HG03565 (cell line): ENCODE measurements at regions not wholly inside any gene's neighbourhood (a gene's known extent, or its start where the extent isn't known, plus 50 kb on each side); places are given as distances from the start of the nearest gene placed in this dataset.

ENCODE experiments used
- ATAC-seq: cut with Tn5 transposase; IDR thresholded peaks from one replicate; pipeline ENCODE4 v1.9.1; 2021; ENCODE audit warnings: mild to moderate bottlenecking, moderate library complexity; ENCODE audit not compliant: unreplicated experiment

- ATAC-seq, result no peak
These were observed 268.0 kb downstream of the MSRB3 start for GRCh38 chr12:65546528-65546927.

GRCh38 chr12:65556676-65557437, 267.4 kb upstream of the HMGA2 start:
- peak; percentile 99 for ATAC-seq

GRCh38 chr12:65557438-65558181, 266.7 kb upstream of the HMGA2 start:
- ATAC-seq, result no peak

GRCh38 chr12:65560286-65560685, 264.0 kb upstream of the HMGA2 start:
- ATAC-seq, result no peak

- ATAC-seq, result no peak
These were observed 262.4 kb upstream of the HMGA2 start for GRCh38 chr12:65561798-65562382.

GRCh38 chr12:65565601-65566560, 258.4 kb upstream of the HMGA2 start:
- no peak for ATAC-seq

- no peak for ATAC-seq
These were observed 257.5 kb upstream of the HMGA2 start for GRCh38 chr12:65566751-65567150.

DNA sequence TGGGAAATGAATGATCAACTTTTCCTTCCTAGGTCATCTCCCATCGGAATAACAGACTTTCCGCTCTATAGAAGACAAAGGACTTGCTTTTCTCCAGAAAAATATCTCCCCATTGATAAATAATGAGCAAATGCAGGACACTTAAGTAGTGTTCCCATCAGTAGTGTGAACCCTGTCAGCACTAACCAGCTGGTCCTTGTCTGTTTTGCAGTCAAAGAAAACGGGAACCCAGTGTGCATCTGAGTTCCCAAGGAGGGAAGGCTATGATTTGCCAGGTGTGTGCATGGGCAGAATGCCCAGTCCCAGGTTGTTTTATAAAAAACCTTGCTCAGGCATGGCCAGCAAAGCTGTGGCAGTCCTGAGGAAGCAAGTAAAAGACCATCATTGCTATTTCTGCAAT, 256.5 kb upstream of the HMGA2 start:
- no peak for ATAC-seq

DNA sequence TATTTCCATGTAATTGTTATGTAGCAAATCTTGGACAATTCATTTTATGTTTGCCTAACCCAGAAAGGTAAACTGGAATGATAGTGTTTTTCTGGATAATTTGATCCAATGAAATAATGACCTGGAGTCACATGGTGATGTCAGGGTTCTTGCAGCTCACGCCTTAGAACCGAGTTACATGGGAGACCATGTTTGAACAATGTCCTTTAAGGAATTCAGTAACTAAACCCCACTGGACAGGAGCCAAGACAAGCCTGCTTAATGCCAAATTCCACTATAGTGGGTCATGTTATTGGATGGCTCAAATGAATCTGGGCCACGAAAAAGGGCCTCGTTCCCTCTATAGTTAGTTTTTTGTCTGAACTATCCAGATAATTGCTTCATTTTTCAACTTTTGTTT, 255.8 kb upstream of the HMGA2 start:
- ATAC-seq, result no peak

GRCh38 chr12:65570451-65571130, 253.7 kb upstream of the HMGA2 start:
- ATAC-seq, result no peak

DNA sequence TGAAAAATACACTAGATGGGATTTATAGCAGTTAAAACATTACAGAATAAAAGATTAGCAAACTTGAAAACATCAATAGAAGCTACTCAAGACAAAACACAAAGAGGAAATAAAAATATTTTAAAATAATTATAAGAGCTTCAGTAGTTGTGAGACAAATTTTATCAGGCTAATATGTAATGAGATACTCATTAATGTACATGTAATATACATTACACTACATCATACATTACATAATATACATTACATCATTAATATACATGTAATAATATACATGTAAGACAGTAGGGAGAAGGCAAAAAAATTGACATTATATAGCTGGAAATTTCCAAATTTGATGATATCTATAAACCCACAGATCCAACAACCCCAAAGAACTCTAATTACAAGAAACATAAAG, 249.4 kb upstream of the HMGA2 start:
- no peak for ATAC-seq

- ATAC-seq, result no peak
These were observed 240.3 kb upstream of the HMGA2 start for GRCh38 chr12:65584016-65584415.

GRCh38 chr12:65585648-65586602, 238.4 kb upstream of the HMGA2 start:
- ATAC-seq, result no peak

- no peak for ATAC-seq
These were observed 237.5 kb upstream of the HMGA2 start for GRCh38 chr12:65586796-65587195.

- no peak for ATAC-seq
These were observed 234.0 kb upstream of the HMGA2 start for GRCh38 chr12:65590318-65590717.

- no peak for ATAC-seq
These were observed 231.9 kb upstream of the HMGA2 start for GRCh38 chr12:65592416-65592815.

GRCh38 chr12:65593239-65593701, 231.0 kb upstream of the HMGA2 start:
- ATAC-seq, result no peak

DNA sequence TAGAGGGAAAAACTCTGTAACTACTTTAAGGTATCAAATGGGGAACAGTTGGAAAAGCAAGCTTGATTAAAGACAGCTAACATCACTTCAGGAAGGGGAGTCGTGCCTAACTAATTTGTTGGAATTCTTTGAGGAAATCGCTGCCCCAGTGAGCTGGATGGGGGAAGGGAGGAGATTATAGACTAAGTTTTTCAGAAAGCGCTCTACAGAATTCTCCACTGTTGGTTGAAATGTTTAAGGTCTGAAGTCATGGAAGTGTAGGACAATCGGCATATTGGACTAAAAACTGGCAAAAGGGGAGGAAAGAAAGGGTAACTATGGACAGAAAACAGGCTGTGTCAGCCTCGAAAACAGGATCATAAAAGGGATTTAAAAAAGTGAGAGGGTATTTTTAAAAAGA, 229.9 kb upstream of the HMGA2 start:
- ATAC-seq, result no peak

DNA sequence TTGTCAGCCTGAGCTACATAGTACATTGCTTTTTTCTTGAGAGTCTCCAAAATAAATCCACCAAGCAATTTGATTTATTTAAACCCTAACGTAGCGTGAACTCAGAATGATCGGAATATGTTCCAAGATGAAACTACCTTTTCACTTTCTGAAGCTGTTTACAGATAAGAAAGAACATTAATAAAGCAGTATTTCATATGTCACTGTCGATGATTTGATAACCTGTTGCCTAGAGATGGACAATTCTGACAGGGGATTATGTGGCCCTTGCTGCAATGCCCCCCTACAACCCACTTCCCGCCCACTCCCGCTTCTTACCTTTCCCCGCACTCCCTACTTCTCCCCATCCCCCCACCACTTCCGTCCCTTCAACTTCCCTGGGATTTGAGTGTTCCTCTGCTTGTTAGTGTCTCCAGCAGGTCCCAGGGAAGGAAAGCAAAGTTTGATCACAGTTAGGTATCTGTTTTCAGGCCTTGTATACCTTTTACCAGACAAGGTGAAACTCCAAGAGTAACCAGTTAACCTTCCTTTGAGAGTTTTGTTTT, 229.2 kb upstream of the HMGA2 start:
- ATAC-seq, result no peak
